Activated T-helper 9 cell treated with anti-CD3 and anti-CD28 coated beads, Interleukin-2, amount 50 U/mL, for 16 hours (primary cell): ENCODE measurements at regions not wholly inside any gene's neighbourhood (a gene's known extent, or its start where the extent isn't known, plus 50 kb on each side); places are given as distances from the start of the nearest gene placed in this dataset.
"Not testable (repeated sequence)": the region's sequence is repeated elsewhere in the genome, so short reads cannot be mapped to it uniquely, and the experiment has no call there.

ENCODE experiments used
- DNase-seq: peaks from one replicate; pipeline ENCODE4 v3.0.0-alpha.2; 2020; ENCODE audit warnings: low read depth

DNA sequence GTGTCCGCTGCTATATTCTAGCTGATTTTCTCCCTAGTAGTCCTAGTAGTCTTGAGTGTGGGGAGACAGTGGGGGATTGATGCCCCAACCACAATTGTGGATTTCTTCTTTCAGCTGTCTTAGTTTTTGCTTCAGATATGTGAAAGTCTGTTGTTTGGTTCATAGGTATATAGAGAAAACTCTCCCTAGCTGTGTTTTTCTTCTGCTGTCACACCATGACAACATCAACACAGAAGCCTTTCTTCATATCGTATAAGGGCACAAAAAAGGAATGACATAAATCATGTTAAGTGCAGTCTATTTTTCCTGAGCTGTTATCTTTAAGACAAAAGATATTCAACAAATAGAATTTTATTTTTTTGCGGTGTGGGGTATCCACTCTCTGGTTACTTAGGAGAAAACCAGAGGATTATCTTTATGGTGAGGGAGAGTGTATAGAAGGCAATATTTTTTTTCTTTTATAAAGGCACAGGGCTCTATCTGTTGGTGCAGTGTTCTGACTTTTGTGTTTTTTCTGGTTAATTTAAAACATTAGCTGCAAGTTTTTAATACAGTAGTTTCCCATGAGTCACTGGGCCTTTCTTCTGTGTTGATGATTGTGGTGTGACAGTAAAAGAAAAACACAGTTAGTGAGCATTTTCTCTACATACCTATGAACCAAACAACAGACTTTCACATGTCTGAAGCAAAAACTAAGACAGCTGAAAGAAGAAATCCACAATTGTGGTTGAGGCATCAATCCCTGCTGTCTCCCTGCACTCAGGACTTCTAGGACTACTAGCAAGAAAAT is 139.3 kb upstream of the PLGLB2 start:
- DNase-seq = not testable (repeated sequence)

DNA sequence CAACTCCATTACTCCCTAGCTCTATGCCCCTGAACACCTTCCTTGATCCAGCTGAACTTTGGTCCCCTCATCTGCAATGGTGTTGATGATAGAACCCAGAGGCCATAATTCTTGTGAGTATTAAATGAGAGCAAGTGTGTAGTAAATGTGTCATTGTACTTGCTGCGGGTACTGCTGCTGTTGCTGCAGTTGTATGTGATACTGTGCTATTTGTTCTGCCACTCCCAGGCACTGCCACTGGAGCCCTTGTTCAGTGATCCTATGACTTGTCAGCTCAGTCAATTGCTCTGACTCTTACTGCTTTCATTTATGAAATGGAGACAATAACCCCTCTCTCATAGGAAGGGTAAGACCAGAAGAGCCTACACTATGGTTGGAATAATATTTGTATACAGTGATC is 136.9 kb upstream of the PLGLB2 start:
- DNase-seq = not testable (repeated sequence)

- not testable (repeated sequence) for DNase-seq
These were observed 136.5 kb upstream of the PLGLB2 start for GRCh38 chr2:87611416-87611815.

GRCh38 chr2:87611956-87612355 is 135.9 kb upstream of the PLGLB2 start:
- not testable (repeated sequence) for DNase-seq

GRCh38 chr2:87614829-87615434 is 133.0 kb upstream of the PLGLB2 start:
- DNase-seq = not testable (repeated sequence)

DNA sequence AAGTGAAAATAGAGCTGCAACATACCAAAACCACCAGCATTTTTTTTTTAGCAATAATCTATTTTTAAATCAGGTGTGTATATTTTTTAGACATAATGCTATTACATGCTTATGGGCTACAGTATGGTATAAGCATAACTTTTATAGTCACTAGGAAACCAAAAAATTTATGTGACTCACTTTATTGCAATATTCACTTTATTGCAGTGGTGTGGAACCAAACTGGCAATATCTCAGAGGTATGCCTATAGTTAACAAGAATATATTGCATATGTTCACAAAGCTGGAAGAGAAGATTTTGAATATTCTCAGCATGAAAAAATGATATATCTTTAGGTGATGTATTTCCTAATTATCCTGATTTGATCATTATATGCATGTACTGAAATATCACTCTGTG is 128.8 kb upstream of the PLGLB2 start:
- not testable (repeated sequence) for DNase-seq

GRCh38 chr2:87621139-87621538 is 126.7 kb upstream of the PLGLB2 start:
- DNase-seq = not testable (repeated sequence)

DNA sequence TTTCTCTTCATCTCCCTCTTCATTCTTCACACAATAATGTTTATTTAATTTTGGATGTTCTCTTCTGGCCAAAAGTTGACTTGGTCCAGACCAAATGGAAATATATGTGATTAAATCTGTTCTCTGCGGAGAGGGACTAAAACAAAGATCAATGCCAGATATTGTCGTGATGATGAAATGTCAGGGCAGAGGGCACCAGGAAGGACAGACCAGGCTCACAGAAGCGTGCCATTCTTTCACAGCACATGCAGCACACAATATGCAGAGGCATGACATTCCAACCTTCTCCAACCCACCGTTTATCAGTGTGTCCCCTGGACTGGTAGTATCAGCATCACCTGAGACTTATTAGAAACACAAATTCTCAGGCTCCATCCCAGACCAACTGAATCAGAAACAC is 125.2 kb upstream of the PLGLB2 start:
- DNase-seq = not testable (repeated sequence)

DNA sequence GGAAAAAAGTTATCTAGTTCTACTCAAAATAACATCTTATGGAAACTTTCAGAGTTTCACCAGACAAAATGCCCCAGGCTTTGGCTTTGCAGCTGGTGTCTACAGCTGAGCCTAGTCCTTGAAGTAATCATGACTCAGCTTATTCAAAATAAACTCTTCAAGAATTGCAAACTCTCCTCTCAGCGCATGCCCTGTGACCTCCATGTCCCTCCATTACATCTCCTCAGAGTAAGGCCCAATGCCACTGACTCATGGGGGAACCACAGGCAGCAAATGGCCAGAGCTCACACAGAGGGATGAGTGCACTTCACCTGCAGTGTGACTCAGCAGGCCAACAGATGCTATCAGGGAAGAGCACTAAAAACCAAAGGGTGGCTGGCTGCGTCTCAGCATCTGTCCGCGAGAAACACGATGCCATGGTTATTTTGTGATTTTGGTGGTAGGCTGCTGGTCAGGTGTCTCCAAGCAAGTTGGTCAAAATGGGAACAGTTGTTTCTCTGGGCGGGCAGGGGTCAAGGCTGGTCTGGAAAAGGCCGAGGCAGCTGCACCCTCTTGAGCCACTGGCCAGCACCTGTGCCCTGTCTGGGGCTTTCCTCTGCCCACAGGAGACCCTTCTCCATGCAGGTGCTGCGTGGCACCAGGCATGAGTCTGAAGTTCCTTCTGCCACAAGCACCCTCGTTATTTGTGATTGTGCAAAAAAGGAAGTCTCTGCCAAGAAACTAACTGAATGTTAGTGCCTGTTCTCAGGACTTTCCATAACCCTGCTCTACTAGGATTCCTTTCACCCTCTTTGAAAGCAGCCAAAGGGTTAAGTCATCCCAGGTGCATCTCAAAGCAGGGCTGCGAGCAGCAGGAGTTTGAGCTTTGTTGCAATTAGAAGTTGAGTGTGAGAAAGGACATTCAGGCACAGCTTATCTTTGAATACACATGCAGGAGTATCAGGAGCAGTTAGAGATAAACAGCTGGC is 118.1 kb upstream of the PLGLB2 start:
- not testable (repeated sequence) for DNase-seq

GRCh38 chr2:87630892-87631291 is 117.0 kb upstream of the PLGLB2 start:
- not testable (repeated sequence) for DNase-seq

GRCh38 chr2:87631402-87631801 is 116.5 kb upstream of the PLGLB2 start:
- not testable (repeated sequence) for DNase-seq

- DNase-seq = not testable (repeated sequence)
These were observed 114.5 kb upstream of the PLGLB2 start for GRCh38 chr2:87633287-87633963.

DNA sequence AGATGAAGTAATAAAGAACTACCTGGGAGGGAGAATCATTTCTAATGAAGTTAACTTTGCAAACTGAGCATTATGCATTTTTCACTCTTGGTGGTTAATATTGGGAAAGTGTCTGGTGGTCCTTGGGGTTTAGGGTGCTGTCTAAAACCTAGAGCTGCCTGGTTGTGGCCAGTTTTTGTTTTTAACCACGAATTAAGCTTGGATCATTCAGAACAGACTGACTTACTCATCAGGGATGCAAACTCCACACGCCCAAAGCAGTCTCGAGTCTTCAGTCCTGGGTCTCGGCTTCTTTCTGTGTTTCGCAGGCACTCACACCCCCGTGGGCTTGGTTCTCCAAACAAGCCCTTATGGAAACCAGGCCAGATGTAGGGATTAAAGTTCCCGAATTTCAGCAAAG is 113.8 kb upstream of the PLGLB2 start:
- DNase-seq = not testable (repeated sequence)

GRCh38 chr2:87634971-87635650 is 112.8 kb upstream of the PLGLB2 start:
- not testable (repeated sequence) for DNase-seq

- DNase-seq = not testable (repeated sequence)
These were observed 111.6 kb upstream of the PLGLB2 start for GRCh38 chr2:87636246-87636645.

DNA sequence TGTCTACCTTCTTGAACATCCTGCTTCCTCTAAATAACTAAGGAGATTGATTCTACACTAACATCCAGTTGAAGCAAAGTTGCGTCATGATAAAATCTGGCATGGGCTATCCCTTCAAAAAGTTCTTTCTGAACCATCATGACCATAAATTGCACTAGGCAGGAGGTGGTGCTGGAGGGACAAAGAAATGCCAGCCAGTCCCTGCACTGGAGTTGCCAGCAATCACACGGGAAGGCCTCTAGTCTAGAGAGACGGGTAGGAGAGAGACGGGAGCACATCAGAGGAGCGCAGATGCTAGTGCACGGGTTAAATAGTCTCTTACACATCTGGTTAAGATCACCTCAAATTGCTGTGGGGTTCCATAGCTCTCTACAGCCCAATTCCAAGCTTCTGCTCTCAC is 111.2 kb upstream of the PLGLB2 start:
- not testable (repeated sequence) for DNase-seq

- not testable (repeated sequence) for DNase-seq
These were observed 110.5 kb upstream of the PLGLB2 start for GRCh38 chr2:87637249-87637990.

- not testable (repeated sequence) for DNase-seq
These were observed 109.6 kb upstream of the PLGLB2 start for GRCh38 chr2:87638114-87638807.

GRCh38 chr2:87638872-87639271 is 109.0 kb upstream of the PLGLB2 start:
- not testable (repeated sequence) for DNase-seq
